HCT116 (cell line): ENCODE measurements at regions not wholly inside any gene's neighbourhood (a gene's known extent, or its start where the extent isn't known, plus 50 kb on each side); places are given as distances from the start of the nearest gene placed in this dataset.

Experiments used
- ATAC-seq: fragments of 200-7000 bp; cut with Tn5 transposase; 2 replicates; pipeline ENCODE4 v1.9.1; 2020; ENCODE audit warnings: mild to moderate bottlenecking, moderate library complexity
- BruUV-seq: library from RNA; stranded (reverse); fragments of 400-500 nt; replicated peaks from 2 replicates; lab custom pipeline; 2021; lab: Mats Ljungman, UMichigan
- CTCF ChIA-PET: fragments of 300-600 bp; sonication (Branson Sonifier 250); formaldehyde crosslinking; loops from one replicate; lab custom pipeline; 2021; ENCODE audit warnings: antibody characterized with exemption; lab: Charles Lee
- POLR2A ChIA-PET: fragments of 300-600, 350-600 bp; sonication (Branson Sonifier 250); formaldehyde crosslinking; loops from one replicate; lab custom pipeline; 2021; ENCODE audit warnings: antibody characterized with exemption; lab: Charles Lee
- RAD21 ChIA-PET, 2 experiments: fragments of 300-600 bp; sonication (Branson Sonifier 250); formaldehyde crosslinking; loops; one replicate each; lab custom pipeline; 2023; ENCODE audit warnings: low total read pairs in 2 of 2; ENCODE audit not compliant: uncharacterized antibody in 2 of 2, unreplicated experiment in 2 of 2, low non-redundant PET in 1 of 2; lab: Charles Lee
- DNase-seq: peaks from one replicate; pipeline ENCODE4 v3.0.0-alpha.2; 2010; ENCODE audit warnings: low read depth, low spot score
- H2AFZ ChIP-seq: fragments of 200-600 bp; shearing (Covaris generic), sonication (generic); 2 replicates; pipeline ENCODE4 v1.6.1; 2017; ENCODE audit warnings: low read depth, mixed run types, mixed read lengths, antibody characterized with exemption, low read length; ENCODE audit not compliant: poor library complexity, severe bottlenecking
- H3K27ac ChIP-seq: 2 replicates; pipeline ENCODE4 v1.5.1; 2012; ENCODE audit warnings: low read depth, low read length
- H3K27me3 ChIP-seq: fragments of 200-600 bp; sonication (generic); 2 replicates; pipeline ENCODE4 v1.6.1; 2016; ENCODE audit warnings: mixed run types, low read length, mixed read lengths; ENCODE audit not compliant: insufficient read depth
- H3K36me3 ChIP-seq, 2 experiments: fragments of 200-500 bp in 1 of 2; fragments of 200-600 bp in 1 of 2; sonication (Bioruptor generic) in 1 of 2; sonication (generic) in 1 of 2; 2 replicates each; pipeline versions ENCODE4 v1.5.1 to v1.6.1; 2014 to 2016; ENCODE audit warnings: low read length in 2 of 2, inconsistent platforms in 1 of 2, mixed read lengths in 1 of 2, mixed run types in 1 of 2; ENCODE audit not compliant: insufficient read depth in 2 of 2, control insufficient read depth in 1 of 2
- H3K4me1 ChIP-seq, 2 experiments: fragments of 200-600 bp in 1 of 2; sonication (generic) in 1 of 2; 2 replicates each; pipeline versions ENCODE4 v1.5.1 to v1.6.1; 2012 to 2017; ENCODE audit warnings: low read length in 2 of 2, inconsistent platforms in 1 of 2, mild to moderate bottlenecking in 1 of 2, mixed read lengths in 1 of 2, mixed run types in 1 of 2, moderate library complexity in 1 of 2; ENCODE audit not compliant: insufficient read depth in 2 of 2, control insufficient read depth in 1 of 2
- H3K4me2 ChIP-seq: fragments of 200-600 bp; sonication (generic); 2 replicates; pipeline ENCODE4 v1.6.1; 2017; ENCODE audit warnings: mixed run types, low read length, mixed read lengths
- H3K4me3 ChIP-seq, 2 experiments: fragments of 200-600 bp in 1 of 2; sonication (generic) in 1 of 2; replicated peaks in 1 of 2; 2 replicates each; pipeline ENCODE4 v1.5.1; 2011 to 2016; ENCODE audit warnings: low read length in 2 of 2, control low read depth in 1 of 2, low read depth in 1 of 2, mild to moderate bottlenecking in 1 of 2, mixed read lengths in 1 of 2, mixed run types in 1 of 2
- H3K79me2 ChIP-seq: fragments of 200-600 bp; sonication (generic); 2 replicates; pipeline ENCODE4 v1.6.1; 2017; ENCODE audit warnings: mild to moderate bottlenecking, mixed run types, low read length, moderate library complexity, mixed read lengths; ENCODE audit not compliant: insufficient read depth
- H3K9ac ChIP-seq: fragments of 200-600 bp; sonication (generic); 2 replicates; pipeline ENCODE4 v1.6.1; 2016; ENCODE audit warnings: low read length, mixed read lengths
- H3K9me2 ChIP-seq: fragments of 200-600 bp; sonication (generic), shearing (Covaris generic); 2 replicates; pipeline ENCODE4 v1.6.1; 2017; ENCODE audit warnings: mixed run types, mild to moderate bottlenecking, moderate library complexity; ENCODE audit not compliant: insufficient read depth
- H3K9me3 ChIP-seq, 2 experiments: fragments of 200-500 bp in 1 of 2; fragments of 200-600 bp in 1 of 2; sonication (Bioruptor generic) in 1 of 2; sonication (generic) in 1 of 2; 2 replicates each; pipeline ENCODE4 v1.6.1; 2014 to 2017; ENCODE audit warnings: low read length in 2 of 2, mixed read lengths in 2 of 2, inconsistent platforms in 1 of 2, low read depth in 1 of 2, mild to moderate bottlenecking in 1 of 2, mixed run types in 1 of 2, moderate library complexity in 1 of 2; ENCODE audit not compliant: control insufficient read depth in 1 of 2, insufficient read depth in 1 of 2
- H4K20me1 ChIP-seq: fragments of 200-600 bp; sonication (generic), shearing (Covaris generic); 2 replicates; pipeline ENCODE4 v1.6.1; 2017; ENCODE audit warnings: mixed run types, mild to moderate bottlenecking, moderate library complexity; ENCODE audit not compliant: insufficient read depth
- ATF3 ChIP-seq: IDR thresholded peaks from 2 replicates; pipeline ENCODE4 v1.6.1; 2012
- CEBPB ChIP-seq: IDR thresholded peaks from 2 replicates; pipeline ENCODE4 v1.6.1; 2012; ENCODE audit warnings: low read depth
- EGR1 ChIP-seq: IDR thresholded peaks from 2 replicates; pipeline ENCODE4 v1.6.1; 2012; ENCODE audit warnings: low read depth
- ELF1 ChIP-seq: IDR thresholded peaks from 2 replicates; pipeline ENCODE4 v1.6.1; 2012; ENCODE audit warnings: low read depth, borderline replicate concordance
- FOSL1 ChIP-seq: IDR thresholded peaks from 2 replicates; pipeline ENCODE4 v1.6.1; 2012; ENCODE audit warnings: low read depth
- MAX ChIP-seq: IDR thresholded peaks from 2 replicates; pipeline ENCODE4 v1.6.1; 2012
- RAD21 ChIP-seq: IDR thresholded peaks from 2 replicates; pipeline ENCODE4 v1.6.1; 2012; ENCODE audit warnings: low read depth, mild to moderate bottlenecking
- SIN3A ChIP-seq: IDR thresholded peaks from 2 replicates; pipeline ENCODE4 v1.6.1; 2012; ENCODE audit warnings: low read depth
- intact Hi-C: fragments of 100-400 bp; cut with micrococcal nuclease; formaldehyde crosslinking; loops from 2 replicates; pipeline ENCODE4 v1.10.0; 2022
- TF ChIP-seq, protein P1 (sequence below), 3 experiments: fragments of 200-600 bp in 1 of 3; sonication (generic) in 1 of 3; IDR thresholded peaks in 2 of 3; conservative IDR thresholded peaks in 1 of 3; 2 replicates each; pipeline ENCODE4 v1.5.1; 2012 to 2017; ENCODE audit warnings: low read depth in 2 of 3, low read length in 2 of 3, antibody characterized with exemption in 1 of 3, borderline replicate concordance in 1 of 3, control low read depth in 1 of 3, mild to moderate bottlenecking in 1 of 3, mixed read lengths in 1 of 3, mixed run types in 1 of 3, moderate library complexity in 1 of 3; ENCODE audit not compliant: insufficient read depth in 1 of 3

DNA sequence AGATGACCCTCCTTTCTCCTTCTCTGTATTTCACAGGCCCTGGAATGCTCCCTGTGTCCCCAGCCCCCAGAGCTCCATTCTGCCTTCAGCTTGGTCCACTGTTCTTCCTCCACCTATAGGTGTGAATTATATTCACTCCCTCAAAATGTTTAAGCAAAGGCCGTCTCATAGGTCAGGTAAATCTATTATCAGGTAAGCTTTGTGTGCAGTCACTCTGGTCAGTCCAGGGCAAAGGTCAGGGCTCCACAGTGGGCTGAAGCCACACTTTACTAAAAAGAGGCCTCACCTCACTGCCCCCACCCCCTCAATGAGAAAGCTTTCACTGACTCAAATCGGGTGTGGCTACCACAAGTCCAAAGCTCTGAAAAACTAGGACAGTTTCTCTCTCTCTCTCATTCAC lies 65.9 kb downstream of the DNTTIP2 start:
- peak overlapping the region; percentile 32 for H2AFZ ChIP-seq
- RAD21 ChIA-PET: interaction anchor here (0.9 to 3.4 kb wide), 11 partner anchors 16 to 366 kb away, joined by 3 to 59 read pairs (median 4); no protein-coding TSS in a partner anchor
- H4K20me1 ChIP-seq: no peaks in the 10 kb centered on the region
- DNase-seq (no peak), ATAC-seq (peak; percentile 64)
- no peaks in the 10 kb centered on the region for H3K9me2 ChIP-seq
- CTCF ChIA-PET: interaction anchor here (0.9 to 5.3 kb wide), 22 partner anchors 10 to 733 kb away, joined by 3 to 208 read pairs (median 7); partner anchors contain the start of genes BCAR3 and FNBP1L
- TF ChIP-seq FOSL1 (no peak), SIN3A (no peak), CEBPB (no peak), MAX (no peak), ELF1 (no peak), EGR1 (peak; percentile 20; the same call in 1 of the 2 replicates), RAD21 (peak; percentile 62), ATF3 (no peak)
- TF ChIP-seq, protein P1, sequence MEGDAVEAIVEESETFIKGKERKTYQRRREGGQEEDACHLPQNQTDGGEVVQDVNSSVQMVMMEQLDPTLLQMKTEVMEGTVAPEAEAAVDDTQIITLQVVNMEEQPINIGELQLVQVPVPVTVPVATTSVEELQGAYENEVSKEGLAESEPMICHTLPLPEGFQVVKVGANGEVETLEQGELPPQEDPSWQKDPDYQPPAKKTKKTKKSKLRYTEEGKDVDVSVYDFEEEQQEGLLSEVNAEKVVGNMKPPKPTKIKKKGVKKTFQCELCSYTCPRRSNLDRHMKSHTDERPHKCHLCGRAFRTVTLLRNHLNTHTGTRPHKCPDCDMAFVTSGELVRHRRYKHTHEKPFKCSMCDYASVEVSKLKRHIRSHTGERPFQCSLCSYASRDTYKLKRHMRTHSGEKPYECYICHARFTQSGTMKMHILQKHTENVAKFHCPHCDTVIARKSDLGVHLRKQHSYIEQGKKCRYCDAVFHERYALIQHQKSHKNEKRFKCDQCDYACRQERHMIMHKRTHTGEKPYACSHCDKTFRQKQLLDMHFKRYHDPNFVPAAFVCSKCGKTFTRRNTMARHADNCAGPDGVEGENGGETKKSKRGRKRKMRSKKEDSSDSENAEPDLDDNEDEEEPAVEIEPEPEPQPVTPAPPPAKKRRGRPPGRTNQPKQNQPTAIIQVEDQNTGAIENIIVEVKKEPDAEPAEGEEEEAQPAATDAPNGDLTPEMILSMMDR (IDR thresholded peaks at IDR 0.05 in 2 of 3, conservative IDR thresholded peaks at IDR 0.05 in 1 of 3; ENCODE audit: borderline replicate concordance in 1 of 3, insufficient read depth in 1 of 3, low read depth in 2 of 3, low read length in 2 of 3): peak; percentile 13 to 32 (median 20); a peak in 1 of 6 replicates
- H3K9me3 ChIP-seq: no peaks in the 10 kb centered on the region
- H3K27me3 ChIP-seq: no peaks in the 10 kb centered on the region
- POLR2A ChIA-PET: interaction anchor here (1.5 to 2.4 kb wide), 6 partner anchors 110 to 365 kb away, joined by 3 to 10 read pairs (median 7); partner anchors contain the start of genes BCAR3 and FNBP1L
- H3K4me3 ChIP-seq: no peak overlapping the region
- peak overlapping the region; percentile 59 for H3K4me2 ChIP-seq
- no peak overlapping the region for H3K27ac ChIP-seq
- no TSS peak for BruUV-seq
- no peaks in the 10 kb centered on the region for H3K79me2 ChIP-seq
- intact Hi-C loops: loop anchor here (5.0 to 10.0 kb wide), 4 partner anchors 76 to 508 kb away; partner anchors contain the start of genes BCAR3 and FNBP1L
- H3K9ac ChIP-seq: peak overlapping the region; percentile 37
- peaks cover 8 to 31% of the 10 kb centered on the region in 2 experiments for H3K4me1 ChIP-seq
- H3K36me3 ChIP-seq: no peaks in the 10 kb centered on the region
